Right lobe of liver (tissue), 4 donors: ENCODE measurements at regions not wholly inside any gene's neighbourhood (a gene's known extent, or its start where the extent isn't known, plus 50 kb on each side); places are given as distances from the start of the nearest gene placed in this dataset.

Experiments
- CTCF ChIP-seq, 4 donors: fragments of 200-600 bp in 3 of 4; fragments of 450-650 bp in 1 of 4; IDR thresholded peaks; one replicate each; pipeline versions ENCODE4 v1.5.1 to v1.8.0; 2016 to 2022; ENCODE audit warnings: antibody characterized with exemption in 4 of 4, mild to moderate bottlenecking in 2 of 4
- POLR2A ChIP-seq: fragments of 450-650 bp; IDR thresholded peaks from one replicate; pipeline ENCODE4 v1.6.1; 2017; ENCODE audit warnings: antibody characterized with exemption, mild to moderate bottlenecking
- donor health status: DM: no; HTN: no; CAD: no.
- donor health status: DM: no; HTN: no; CAD: no.
- donor health status: DM: no; HTN: yes; CAD: no.

DNA sequence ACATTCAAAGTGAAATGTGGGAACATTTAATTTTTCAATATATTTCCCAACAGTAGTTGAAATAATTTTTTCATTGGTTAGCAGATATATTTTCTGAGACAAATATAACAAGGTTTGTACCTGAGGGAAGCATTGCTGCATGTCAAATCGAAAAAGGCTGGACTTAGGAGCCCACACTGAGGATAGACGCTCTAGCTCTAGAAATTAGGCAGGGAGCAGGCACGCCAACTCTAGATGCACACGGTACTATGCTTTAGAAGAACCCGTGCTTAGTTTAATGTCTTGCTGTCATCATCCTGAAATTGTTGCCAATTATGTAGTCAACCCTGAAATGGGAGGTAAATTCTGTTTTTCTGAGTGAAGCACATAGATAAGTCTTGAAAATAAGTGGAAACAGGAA lies 731.1 kb upstream of the ZNF804A start:
- TF ChIP-seq CTCF (IDR thresholded peaks at IDR 0.05) (no peak), POLR2A (no peak)
